HG03103 (cell line): ENCODE measurements at regions not wholly inside any gene's neighbourhood (a gene's known extent, or its start where the extent isn't known, plus 50 kb on each side); places are given as distances from the start of the nearest gene placed in this dataset.
A peak's percentile ranks its signal among the peaks of the same experiment; 100 is the strongest.

Experiments
- ATAC-seq: cut with Tn5 transposase; IDR thresholded peaks from one replicate; pipeline ENCODE4 v1.9.1; 2021; ENCODE audit warnings: low read depth; ENCODE audit not compliant: unreplicated experiment

- no peak for ATAC-seq
Measured at GRCh38 chr2:121082191-121082590, 202.8 kb downstream of the TFCP2L1 start.

GRCh38 chr2:121084130-121084680 is 200.8 kb downstream of the TFCP2L1 start:
- ATAC-seq: no peak

GRCh38 chr2:121085801-121086200 is 199.2 kb downstream of the TFCP2L1 start:
- no peak for ATAC-seq

- no peak for ATAC-seq
Measured at GRCh38 chr2:121086450-121086849, 198.6 kb downstream of the TFCP2L1 start.

- no peak for ATAC-seq
Measured at GRCh38 chr2:121087117-121087516, 197.9 kb downstream of the TFCP2L1 start.

GRCh38 chr2:121088251-121089165 is 196.5 kb downstream of the TFCP2L1 start:
- no peak for ATAC-seq

GRCh38 chr2:121089166-121089510 is 195.9 kb downstream of the TFCP2L1 start:
- ATAC-seq: no peak

- no peak for ATAC-seq
Measured at GRCh38 chr2:121090088-121090715, 194.8 kb downstream of the TFCP2L1 start.

GRCh38 chr2:121092095-121092494 is 192.9 kb downstream of the TFCP2L1 start:
- no peak for ATAC-seq

GRCh38 chr2:121093692-121094091 is 191.3 kb downstream of the TFCP2L1 start:
- no peak for ATAC-seq

GRCh38 chr2:121094101-121094500 is 190.9 kb downstream of the TFCP2L1 start:
- no peak for ATAC-seq

- no peak for ATAC-seq
Measured at GRCh38 chr2:121094845-121095244, 190.2 kb downstream of the TFCP2L1 start.

- ATAC-seq: peak; percentile 72
Measured at GRCh38 chr2:121095257-121096080, 189.5 kb downstream of the TFCP2L1 start.

- no peak for ATAC-seq
Measured at GRCh38 chr2:121096611-121097010, 188.4 kb downstream of the TFCP2L1 start.

- no peak for ATAC-seq
Measured at GRCh38 chr2:121098556-121098955, 186.4 kb downstream of the TFCP2L1 start.

GRCh38 chr2:121099329-121100290 is 185.4 kb downstream of the TFCP2L1 start:
- ATAC-seq: no peak

- no peak for ATAC-seq
Measured at GRCh38 chr2:121101093-121101715, 183.8 kb downstream of the TFCP2L1 start.

- ATAC-seq: no peak
Measured at GRCh38 chr2:121102941-121103340, 182.1 kb downstream of the TFCP2L1 start.

- no peak for ATAC-seq
Measured at GRCh38 chr2:121103960-121104359, 181.0 kb downstream of the TFCP2L1 start.
